ENCODE measurements at regions not wholly inside any gene's neighbourhood (a gene's known extent, or its start where the extent isn't known, plus 50 kb on each side); places are given as distances from the start of the nearest gene placed in this dataset.

DNA sequence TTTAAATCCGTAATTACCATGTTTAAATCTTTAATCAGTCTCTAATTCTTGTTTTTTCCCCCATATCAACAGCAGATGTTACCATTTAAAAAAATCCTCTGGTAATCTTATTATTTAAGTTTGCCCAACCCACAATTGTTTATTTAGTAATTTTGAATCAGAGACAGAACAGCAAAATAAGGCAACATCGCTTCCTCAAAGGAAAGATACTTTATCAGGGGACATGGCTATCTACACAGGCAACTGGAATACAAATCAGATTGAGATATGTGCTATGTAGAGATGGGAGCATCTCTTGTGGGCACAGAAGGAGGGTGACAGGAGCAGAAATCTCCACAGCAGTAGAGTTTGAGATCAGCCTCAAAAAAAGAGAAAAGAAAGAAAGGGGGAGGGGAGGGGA is 674.4 kb downstream of the SEMA5A start:
- ATAC-seq (replicated peaks; ENCODE audit: extremely low read depth, poor library complexity, severe bottlenecking) = no peak
- Mint-ChIP-seq H3K9me3 (peaks cover 18% of the 10 kb centered on the region), H3K4me1 (no peaks in the 10 kb centered on the region), H3K27ac (ENCODE audit: low read depth) (no peak overlapping the region), H3K4me3 (no peak overlapping the region), H3K36me3 (ENCODE audit: insufficient read depth) (no peaks in the 10 kb centered on the region), H3K27me3 (no peaks in the 10 kb centered on the region)
- no peak for DNase-seq (ENCODE audit: low spot score in 2 of 2)

DNA sequence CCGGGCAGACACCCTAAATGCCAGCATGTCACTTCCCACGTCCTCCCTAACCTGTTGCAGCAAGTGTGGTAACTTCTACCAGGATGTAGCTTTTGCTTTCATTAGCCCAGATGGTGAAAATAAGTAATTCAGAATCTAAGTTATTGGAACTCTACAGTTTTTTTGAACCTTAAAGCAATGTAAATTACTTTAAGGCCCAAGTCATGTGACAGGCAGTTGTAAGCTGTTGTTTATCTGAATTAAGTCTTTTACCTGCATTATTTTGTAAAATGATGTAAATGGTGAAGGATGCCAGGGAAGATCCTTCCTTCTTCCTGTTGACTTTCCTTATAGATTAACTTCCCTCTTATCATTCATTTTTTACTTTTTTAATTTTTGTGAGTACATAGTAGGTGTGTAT is 670.2 kb downstream of the SEMA5A start:
- no peaks in the 10 kb centered on the region for H3K4me1 Mint-ChIP-seq
- no peak for ATAC-seq (replicated peaks; ENCODE audit: extremely low read depth, poor library complexity, severe bottlenecking)

DNA sequence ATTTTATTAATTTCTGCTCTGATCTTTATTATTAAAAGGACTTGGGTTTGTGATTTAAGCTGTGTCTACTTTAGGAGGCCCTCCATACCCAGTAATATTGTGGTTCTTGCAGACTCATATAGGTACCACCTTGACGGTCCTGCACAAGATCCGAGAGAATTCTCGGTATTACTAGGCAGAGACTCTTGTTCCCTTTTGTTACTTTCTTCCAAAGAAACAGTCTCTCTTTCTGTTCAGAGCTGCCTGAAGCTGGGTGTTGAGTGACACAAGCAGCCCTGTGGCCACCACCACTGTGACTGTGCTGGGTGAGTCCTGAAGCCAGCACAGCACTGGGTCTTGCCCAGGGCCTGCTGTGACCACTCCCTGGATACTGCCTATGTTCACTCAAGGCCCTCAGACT is 666.6 kb downstream of the SEMA5A start:
- Mint-ChIP-seq H3K4me3 (no peak overlapping the region), H3K4me1 (no peaks in the 10 kb centered on the region), H3K36me3 (ENCODE audit: insufficient read depth) (no peaks in the 10 kb centered on the region), H3K27ac (ENCODE audit: low read depth) (no peak overlapping the region), H3K27me3 (no peaks in the 10 kb centered on the region), H3K9me3 (peaks cover 20% of the 10 kb centered on the region)
- ATAC-seq (replicated peaks; ENCODE audit: extremely low read depth, poor library complexity, severe bottlenecking) (no peak), DNase-seq (ENCODE audit: low spot score in 2 of 2) (no peak)

More for the DNA sequence above, 670.2 kb downstream of the SEMA5A start:
- Mint-ChIP-seq H3K9me3 (peaks cover 28% of the 10 kb centered on the region), H3K27me3 (no peaks in the 10 kb centered on the region), H3K4me3 (no peak overlapping the region), H3K27ac (ENCODE audit: low read depth) (no peak overlapping the region), H3K36me3 (ENCODE audit: insufficient read depth) (no peaks in the 10 kb centered on the region)
- no peak for DNase-seq (ENCODE audit: low spot score in 2 of 2)

DNA sequence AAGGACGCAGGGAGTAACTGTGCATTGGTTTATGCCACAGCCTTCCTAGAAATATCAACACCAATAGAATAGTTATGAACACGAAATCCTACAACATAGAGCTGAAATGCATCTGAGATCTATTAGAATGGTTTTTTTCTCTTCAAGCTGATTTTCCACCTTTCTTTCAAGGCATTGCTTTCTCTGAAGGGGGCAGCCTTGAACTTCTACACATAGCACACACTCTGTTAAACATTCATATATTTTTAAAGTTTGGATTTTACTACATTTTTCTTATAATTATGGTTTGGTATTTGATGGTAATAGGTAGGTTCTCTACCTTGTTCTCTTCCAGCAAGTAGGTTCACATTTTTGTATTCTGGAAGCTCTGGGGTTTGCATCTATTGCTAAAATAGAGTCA is 661.8 kb downstream of the SEMA5A start:
- H3K27me3 Mint-ChIP-seq = no peaks in the 10 kb centered on the region
- no peak overlapping the region for H3K27ac Mint-ChIP-seq (ENCODE audit: low read depth)
- no peak for DNase-seq (ENCODE audit: low spot score in 2 of 2)
- H3K36me3 Mint-ChIP-seq (ENCODE audit: insufficient read depth) = no peaks in the 10 kb centered on the region
- no peak overlapping the region for H3K4me3 Mint-ChIP-seq
- H3K4me1 Mint-ChIP-seq = no peaks in the 10 kb centered on the region
- H3K9me3 Mint-ChIP-seq = peaks cover 9% of the 10 kb centered on the region
- ATAC-seq (replicated peaks; ENCODE audit: extremely low read depth, poor library complexity, severe bottlenecking) = no peak

DNA sequence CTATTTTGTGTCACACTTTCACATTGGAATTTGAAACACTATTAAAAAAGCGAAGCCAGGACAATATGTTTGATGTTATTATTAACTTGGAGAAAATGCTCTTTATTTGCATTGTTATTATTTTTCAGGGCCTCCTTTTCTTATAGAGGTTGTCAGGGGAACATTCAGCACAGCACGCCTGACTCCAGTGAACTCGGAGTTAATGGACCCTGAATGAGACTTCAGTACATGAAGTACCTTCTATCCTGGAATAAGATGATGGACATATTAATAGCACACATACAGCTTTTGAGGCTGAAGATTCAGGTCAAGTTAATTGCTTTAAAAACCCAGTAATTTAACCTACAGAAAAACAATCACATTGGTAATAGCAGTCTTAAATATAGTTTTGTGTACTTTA is 652.9 kb downstream of the SEMA5A start:
- no peaks in the 10 kb centered on the region for H3K27me3 Mint-ChIP-seq

DNA sequence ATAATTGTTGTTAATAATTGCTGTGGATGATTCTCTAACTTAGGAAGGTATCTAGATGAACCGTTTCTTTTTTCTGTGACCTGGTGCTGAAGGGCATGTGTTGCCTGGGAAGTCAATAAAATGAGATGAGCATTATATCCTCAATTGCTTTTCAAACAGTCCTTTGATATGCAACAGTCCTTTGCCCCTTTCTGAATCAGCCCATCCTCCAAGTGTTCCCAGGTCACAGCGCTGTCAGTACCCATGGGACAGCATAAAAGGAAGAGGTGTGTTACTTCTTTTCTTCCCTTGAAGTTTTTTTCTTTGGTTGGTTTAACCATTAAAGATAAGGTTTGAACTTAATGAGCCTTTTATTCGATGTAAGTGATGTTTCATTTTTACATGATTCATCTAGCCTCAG is 651.8 kb downstream of the SEMA5A start:
- no peaks in the 10 kb centered on the region for H3K27me3 Mint-ChIP-seq
- H3K27ac Mint-ChIP-seq (ENCODE audit: low read depth) = no peak overlapping the region
- DNase-seq (ENCODE audit: low spot score in 2 of 2) (no peak), ATAC-seq (replicated peaks; ENCODE audit: extremely low read depth, poor library complexity, severe bottlenecking) (no peak)
- no peaks in the 10 kb centered on the region for H3K4me1 Mint-ChIP-seq
- no peaks in the 10 kb centered on the region for H3K36me3 Mint-ChIP-seq (ENCODE audit: insufficient read depth)
- no peak overlapping the region for H3K4me3 Mint-ChIP-seq
- H3K9me3 Mint-ChIP-seq = peaks cover 19% of the 10 kb centered on the region

More for the DNA sequence above, 652.9 kb downstream of the SEMA5A start:
- no peaks in the 10 kb centered on the region for H3K36me3 Mint-ChIP-seq (ENCODE audit: insufficient read depth)
- no peaks in the 10 kb centered on the region for H3K4me1 Mint-ChIP-seq
- no peak for DNase-seq (ENCODE audit: low spot score in 2 of 2)
- peaks cover 19% of the 10 kb centered on the region for H3K9me3 Mint-ChIP-seq
- no peak overlapping the region for H3K27ac Mint-ChIP-seq (ENCODE audit: low read depth)
- no peak for ATAC-seq (replicated peaks; ENCODE audit: extremely low read depth, poor library complexity, severe bottlenecking)
- no peak overlapping the region for H3K4me3 Mint-ChIP-seq

DNA sequence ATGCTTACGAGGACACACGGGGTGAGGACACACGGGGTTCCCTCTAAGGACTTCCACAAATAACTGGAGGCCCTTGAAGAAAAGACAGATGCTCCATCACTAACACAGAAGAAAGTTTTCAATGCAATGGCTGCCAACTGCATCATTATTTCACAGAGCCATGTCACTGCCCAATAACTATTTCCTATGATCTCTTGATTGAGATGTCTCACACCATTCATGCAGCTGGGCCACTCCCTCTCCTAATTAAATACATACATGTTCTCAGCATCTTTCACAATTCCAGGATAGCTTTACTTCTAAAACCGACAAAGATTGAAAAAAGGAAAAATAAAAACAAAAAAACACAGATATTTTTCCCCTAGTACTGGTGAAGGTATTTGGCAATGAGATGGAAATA is 650.8 kb downstream of the SEMA5A start:
- no peaks in the 10 kb centered on the region for H3K27me3 Mint-ChIP-seq
- peaks cover 19% of the 10 kb centered on the region for H3K9me3 Mint-ChIP-seq
- H3K27ac Mint-ChIP-seq (ENCODE audit: low read depth) = no peak overlapping the region
- no peak overlapping the region for H3K4me3 Mint-ChIP-seq
- DNase-seq (ENCODE audit: low spot score in 2 of 2) (no peak), ATAC-seq (replicated peaks; ENCODE audit: extremely low read depth, poor library complexity, severe bottlenecking) (no peak)
- no peaks in the 10 kb centered on the region for H3K36me3 Mint-ChIP-seq (ENCODE audit: insufficient read depth)
- no peaks in the 10 kb centered on the region for H3K4me1 Mint-ChIP-seq

DNA sequence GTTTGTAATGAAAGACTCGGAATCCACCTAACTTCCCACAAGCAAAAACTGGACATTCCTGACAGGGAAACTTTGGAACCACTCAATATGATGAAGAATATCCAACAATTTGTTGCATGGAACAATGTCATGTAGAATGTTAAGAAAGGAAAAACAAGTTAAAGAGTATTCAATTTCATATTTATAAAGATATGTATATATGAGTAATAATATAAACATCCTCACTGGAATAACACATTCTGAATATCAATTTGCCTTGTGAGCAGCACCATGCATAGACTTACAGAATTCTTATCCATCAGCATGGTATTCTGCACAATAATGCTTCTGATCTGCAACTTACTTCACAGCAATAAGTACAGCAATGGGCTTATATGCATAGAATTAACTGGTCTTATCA is 650.3 kb downstream of the SEMA5A start:
- ATAC-seq (replicated peaks; ENCODE audit: extremely low read depth, poor library complexity, severe bottlenecking) (no peak), DNase-seq (ENCODE audit: low spot score in 2 of 2) (no peak)
- Mint-ChIP-seq H3K27ac (ENCODE audit: low read depth) (no peak overlapping the region), H3K27me3 (no peaks in the 10 kb centered on the region), H3K4me1 (no peaks in the 10 kb centered on the region), H3K9me3 (peaks cover 19% of the 10 kb centered on the region), H3K4me3 (no peak overlapping the region), H3K36me3 (ENCODE audit: insufficient read depth) (no peaks in the 10 kb centered on the region)

DNA sequence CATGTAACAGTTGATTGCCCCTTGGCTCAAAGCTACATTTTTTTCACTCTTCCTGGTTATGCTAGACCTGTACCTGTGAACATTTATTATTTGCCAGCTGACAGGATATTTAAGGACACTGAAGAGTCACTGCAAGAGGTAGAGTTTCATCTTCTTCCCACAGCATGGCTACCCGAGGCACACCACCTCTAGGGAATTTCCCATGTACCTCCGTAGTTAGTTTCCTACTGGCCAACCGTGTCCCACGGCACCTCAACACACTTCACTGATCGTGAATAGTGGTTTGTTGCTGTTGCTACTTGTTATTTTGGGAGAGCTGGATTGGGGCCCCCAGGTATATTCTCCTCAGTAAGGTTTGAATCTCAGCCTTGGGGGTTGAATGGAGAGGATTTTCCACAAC is 648.6 kb downstream of the SEMA5A start:
- Mint-ChIP-seq H3K4me1 (no peaks in the 10 kb centered on the region), H3K27me3 (no peaks in the 10 kb centered on the region), H3K4me3 (no peak overlapping the region), H3K36me3 (ENCODE audit: insufficient read depth) (no peaks in the 10 kb centered on the region), H3K9me3 (peaks cover 6% of the 10 kb centered on the region), H3K27ac (ENCODE audit: low read depth) (no peak overlapping the region)
- no peak for ATAC-seq (replicated peaks; ENCODE audit: extremely low read depth, poor library complexity, severe bottlenecking)
- no peak for DNase-seq (ENCODE audit: low spot score in 2 of 2)

DNA sequence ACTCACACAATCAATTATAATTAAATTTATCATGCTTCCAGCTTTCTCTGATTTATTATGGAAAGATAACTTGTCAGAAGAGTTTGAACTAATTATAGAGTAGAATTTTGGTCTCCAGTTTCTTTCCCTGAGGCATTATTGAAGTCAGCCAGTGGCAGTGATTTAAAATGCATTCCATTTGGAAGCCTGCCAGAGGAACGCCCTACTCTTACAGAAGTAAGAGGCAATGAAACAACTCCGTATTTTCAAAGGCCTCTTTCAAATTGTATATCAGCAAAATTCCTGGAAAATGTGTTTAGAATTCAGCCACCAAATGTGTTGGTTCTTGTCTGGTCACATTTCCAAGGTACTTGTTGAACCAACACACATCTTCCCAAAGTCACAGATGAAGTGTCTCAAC is 640.9 kb downstream of the SEMA5A start:
- DNase-seq (ENCODE audit: low spot score in 2 of 2) (no peak), ATAC-seq (replicated peaks; ENCODE audit: extremely low read depth, poor library complexity, severe bottlenecking) (no peak)
- H3K4me1 Mint-ChIP-seq = no peaks in the 10 kb centered on the region
- H3K4me3 Mint-ChIP-seq = no peak overlapping the region
- H3K9me3 Mint-ChIP-seq = peaks cover 11% of the 10 kb centered on the region
- H3K27ac Mint-ChIP-seq (ENCODE audit: low read depth) = no peak overlapping the region
- H3K27me3 Mint-ChIP-seq = no peaks in the 10 kb centered on the region
- H3K36me3 Mint-ChIP-seq (ENCODE audit: insufficient read depth) = peaks cover 2% of the 10 kb centered on the region

DNA sequence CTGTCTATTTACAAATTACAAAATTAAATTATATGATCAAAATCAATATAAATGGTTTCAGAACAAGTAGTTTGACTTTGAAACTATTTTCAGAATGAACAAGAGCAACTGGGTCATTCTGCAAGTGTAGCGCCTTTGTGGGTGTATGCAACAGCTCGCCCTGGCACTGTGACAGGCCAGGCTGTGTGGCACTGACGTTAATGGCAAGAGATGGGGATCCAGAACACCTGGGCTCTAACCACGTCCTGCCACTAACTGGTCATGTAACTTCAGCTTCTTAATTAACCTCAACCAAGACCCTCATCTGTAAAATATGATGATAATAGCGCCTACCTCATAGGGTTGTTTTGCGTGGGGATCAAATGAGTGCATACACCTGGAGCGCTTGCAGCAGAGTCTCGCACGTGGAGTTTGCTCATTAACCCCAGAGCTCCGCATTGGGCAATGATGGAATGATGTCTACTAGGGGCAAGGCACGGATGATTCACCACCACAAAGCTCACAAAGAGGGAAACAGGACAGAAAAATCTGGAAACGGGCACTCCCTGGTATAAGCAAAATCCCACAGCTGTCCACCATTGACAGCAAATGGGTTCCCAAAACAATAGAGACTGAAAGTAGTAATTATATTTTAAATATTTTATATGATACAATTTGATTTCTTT is 639.4 kb downstream of the SEMA5A start:
- peaks cover 2% of the 10 kb centered on the region for H3K36me3 Mint-ChIP-seq (ENCODE audit: insufficient read depth)
- no peak for ATAC-seq (replicated peaks; ENCODE audit: extremely low read depth, poor library complexity, severe bottlenecking)
- no peak for DNase-seq (ENCODE audit: low spot score in 2 of 2)

DNA sequence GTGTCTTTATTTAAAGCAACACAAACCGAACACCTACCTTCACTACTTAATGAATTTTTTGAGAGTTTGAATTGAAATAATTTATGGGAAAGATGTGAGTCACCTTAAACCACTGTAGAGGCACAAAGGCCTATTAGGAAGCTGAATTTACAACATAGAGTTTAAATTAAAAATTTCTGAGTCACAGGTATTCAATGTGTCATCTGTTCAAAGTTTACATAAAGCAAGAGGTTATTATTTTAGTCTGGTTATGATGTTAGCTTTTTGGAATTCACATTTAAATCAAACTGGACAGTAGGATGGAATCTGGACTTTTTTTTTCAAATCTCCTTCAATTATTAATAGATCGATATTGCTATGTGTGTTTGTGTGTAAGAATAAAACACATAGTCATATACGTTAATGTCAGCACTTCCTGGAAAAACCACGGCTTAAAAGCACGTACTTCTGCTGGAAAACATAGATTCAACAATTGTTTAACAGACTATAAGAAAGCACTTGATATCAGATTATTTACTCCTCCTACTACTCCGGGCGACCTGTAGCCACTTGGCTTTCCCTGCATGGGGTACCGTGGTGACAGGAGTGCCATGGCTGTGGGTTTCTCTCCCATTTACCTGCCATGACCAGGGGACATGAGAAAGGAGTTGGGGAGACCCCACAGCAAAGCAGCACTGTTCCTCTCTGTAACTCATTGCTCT is 638.6 kb downstream of the SEMA5A start:
- Mint-ChIP-seq H3K4me3 (no peak overlapping the region), H3K4me1 (no peaks in the 10 kb centered on the region), H3K27ac (ENCODE audit: low read depth) (no peak overlapping the region), H3K36me3 (ENCODE audit: insufficient read depth) (peaks cover 2% of the 10 kb centered on the region), H3K9me3 (peaks cover 11% of the 10 kb centered on the region), H3K27me3 (no peaks in the 10 kb centered on the region)
- ATAC-seq (replicated peaks; ENCODE audit: extremely low read depth, poor library complexity, severe bottlenecking) = no peak
- no peak for DNase-seq (ENCODE audit: low spot score in 2 of 2)

More for the DNA sequence above, 639.4 kb downstream of the SEMA5A start:
- Mint-ChIP-seq H3K27me3 (no peaks in the 10 kb centered on the region), H3K4me3 (no peak overlapping the region), H3K9me3 (peaks cover 11% of the 10 kb centered on the region), H3K4me1 (no peaks in the 10 kb centered on the region), H3K27ac (ENCODE audit: low read depth) (no peak overlapping the region)

DNA sequence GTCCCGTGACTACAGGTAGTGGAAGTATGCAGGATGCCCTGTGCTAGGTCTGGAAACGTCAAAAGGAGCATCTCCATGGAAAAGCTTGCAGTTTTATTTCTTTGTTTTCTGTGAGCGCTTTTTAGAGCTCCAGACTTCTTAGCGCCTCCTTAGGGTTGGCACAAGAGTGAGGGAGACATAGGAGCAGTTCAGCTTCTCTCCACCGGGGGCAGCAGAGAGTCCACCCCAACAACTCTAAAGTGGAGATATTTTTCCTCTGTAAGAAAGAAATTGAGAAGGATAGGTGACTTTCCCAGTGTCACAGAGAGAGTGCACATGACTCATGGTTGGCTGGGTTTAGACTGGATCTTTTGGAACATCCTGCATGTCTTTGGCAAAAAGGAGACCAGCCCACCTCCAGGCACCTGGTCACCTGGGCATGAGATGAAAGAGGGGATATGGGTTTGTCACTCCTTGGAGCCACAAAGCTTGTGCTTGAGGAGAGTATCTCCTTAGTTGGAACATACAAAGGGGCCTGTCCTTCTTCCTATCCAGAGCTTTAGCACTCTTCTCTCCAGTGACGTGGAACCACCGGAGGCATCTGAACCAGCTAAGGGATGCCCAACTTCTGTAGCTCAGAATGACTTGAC is 637.7 kb downstream of the SEMA5A start:
- H3K27me3 Mint-ChIP-seq = no peaks in the 10 kb centered on the region
- no peak for ATAC-seq (replicated peaks; ENCODE audit: extremely low read depth, poor library complexity, severe bottlenecking)
- DNase-seq (ENCODE audit: low spot score in 2 of 2) = no peak

More for the DNA sequence above, 637.7 kb downstream of the SEMA5A start:
- Mint-ChIP-seq H3K27ac (ENCODE audit: low read depth) (no peak overlapping the region), H3K36me3 (ENCODE audit: insufficient read depth) (peaks cover 2% of the 10 kb centered on the region), H3K9me3 (peaks cover 11% of the 10 kb centered on the region), H3K4me3 (no peak overlapping the region), H3K4me1 (no peaks in the 10 kb centered on the region)
